ENCODE measurements at regions not wholly inside any gene's neighbourhood (a gene's known extent, or its start where the extent isn't known, plus 50 kb on each side); places are given as distances from the start of the nearest gene placed in this dataset.

GRCh38 chr2:120863661-120864320, 128.1 kb downstream of the GLI2 start:
- H3K4me3 ChIP-seq (ENCODE audit: low read length in 3 of 3) = no peak overlapping the region
- H3K9me3 ChIP-seq (ENCODE audit: control insufficient read depth in 3 of 3, low read length in 3 of 3) = no peaks in the 10 kb centered on the region
- no peak overlapping the region for H3K27ac ChIP-seq (ENCODE audit: low read depth, low read length)
- H3K9ac ChIP-seq (ENCODE audit: low read depth in 1 of 3, low read length in 3 of 3) = no peak overlapping the region
- peaks cover 0 to 12% (median 5%) of the 10 kb centered on the region in 3 donors for H3K27me3 ChIP-seq (ENCODE audit: control insufficient read depth in 3 of 3, insufficient read depth in 3 of 3, low read length in 3 of 3)
- no peaks in the 10 kb centered on the region for H3K36me3 ChIP-seq (ENCODE audit: control insufficient read depth in 3 of 3, insufficient read depth in 3 of 3, low read length in 3 of 3)
- H3K4me1 ChIP-seq (ENCODE audit: control insufficient read depth in 3 of 3, insufficient read depth in 3 of 3, low read length in 3 of 3) = peaks cover 20 to 22% (median 21%) of the 10 kb centered on the region in 3 donors

- H3K4me1 ChIP-seq (ENCODE audit: control insufficient read depth in 3 of 3, insufficient read depth in 3 of 3, low read length in 3 of 3) = peaks cover 23 to 28% (median 24%) of the 10 kb centered on the region in 3 donors
- H3K36me3 ChIP-seq (ENCODE audit: control insufficient read depth in 3 of 3, insufficient read depth in 3 of 3, low read length in 3 of 3) = no peaks in the 10 kb centered on the region
- no peak overlapping the region for H3K4me3 ChIP-seq (ENCODE audit: low read length in 3 of 3)
- no peak overlapping the region for H3K9ac ChIP-seq (ENCODE audit: low read depth in 1 of 3, low read length in 3 of 3)
- peaks cover 0 to 13% (median 5%) of the 10 kb centered on the region in 3 donors for H3K27me3 ChIP-seq (ENCODE audit: control insufficient read depth in 3 of 3, insufficient read depth in 3 of 3, low read length in 3 of 3)
- no peaks in the 10 kb centered on the region for H3K9me3 ChIP-seq (ENCODE audit: control insufficient read depth in 3 of 3, low read length in 3 of 3)
- H3K27ac ChIP-seq (ENCODE audit: low read depth, low read length) = no peak overlapping the region
Observed at GRCh38 chr2:120864981-120865380, 129.3 kb downstream of the GLI2 start.

- peaks cover 23 to 28% (median 24%) of the 10 kb centered on the region in 3 donors for H3K4me1 ChIP-seq (ENCODE audit: control insufficient read depth in 3 of 3, insufficient read depth in 3 of 3, low read length in 3 of 3)
- H3K36me3 ChIP-seq (ENCODE audit: control insufficient read depth in 3 of 3, insufficient read depth in 3 of 3, low read length in 3 of 3) = no peaks in the 10 kb centered on the region
- H3K27ac ChIP-seq (ENCODE audit: low read depth, low read length) = no peak overlapping the region
- no peak overlapping the region for H3K4me3 ChIP-seq (ENCODE audit: low read length in 3 of 3)
- H3K9ac ChIP-seq (ENCODE audit: low read depth in 1 of 3, low read length in 3 of 3) = no peak overlapping the region
- H3K9me3 ChIP-seq (ENCODE audit: control insufficient read depth in 3 of 3, low read length in 3 of 3) = no peaks in the 10 kb centered on the region
- peaks cover 0 to 13% (median 5%) of the 10 kb centered on the region in 3 donors for H3K27me3 ChIP-seq (ENCODE audit: control insufficient read depth in 3 of 3, insufficient read depth in 3 of 3, low read length in 3 of 3)
Observed at GRCh38 chr2:120865656-120866055, 130.0 kb downstream of the GLI2 start.

- H3K9ac ChIP-seq (ENCODE audit: low read depth in 1 of 3, low read length in 3 of 3) = no peak overlapping the region
- no peaks in the 10 kb centered on the region for H3K9me3 ChIP-seq (ENCODE audit: control insufficient read depth in 3 of 3, low read length in 3 of 3)
- H3K27me3 ChIP-seq (ENCODE audit: control insufficient read depth in 3 of 3, insufficient read depth in 3 of 3, low read length in 3 of 3) = peaks cover 0 to 13% (median 5%) of the 10 kb centered on the region in 3 donors
- peaks cover 23 to 28% (median 24%) of the 10 kb centered on the region in 3 donors for H3K4me1 ChIP-seq (ENCODE audit: control insufficient read depth in 3 of 3, insufficient read depth in 3 of 3, low read length in 3 of 3)
- no peaks in the 10 kb centered on the region for H3K36me3 ChIP-seq (ENCODE audit: control insufficient read depth in 3 of 3, insufficient read depth in 3 of 3, low read length in 3 of 3)
- H3K4me3 ChIP-seq (ENCODE audit: low read length in 3 of 3) = no peak overlapping the region
- no peak overlapping the region for H3K27ac ChIP-seq (ENCODE audit: low read depth, low read length)
Observed at GRCh38 chr2:120866071-120866470, 130.4 kb downstream of the GLI2 start.

- no peaks in the 10 kb centered on the region for H3K9me3 ChIP-seq (ENCODE audit: control insufficient read depth in 3 of 3, low read length in 3 of 3)
- H3K4me1 ChIP-seq (ENCODE audit: control insufficient read depth in 3 of 3, insufficient read depth in 3 of 3, low read length in 3 of 3) = peaks cover 23 to 28% (median 24%) of the 10 kb centered on the region in 3 donors
- H3K4me3 ChIP-seq (ENCODE audit: low read length in 3 of 3) = peak overlapping the region; percentile 55 to 74 (median 72)
- peak overlapping the region; percentile 73 for H3K27ac ChIP-seq (ENCODE audit: low read depth, low read length)
- H3K36me3 ChIP-seq (ENCODE audit: control insufficient read depth in 3 of 3, insufficient read depth in 3 of 3, low read length in 3 of 3) = no peaks in the 10 kb centered on the region
- H3K9ac ChIP-seq (ENCODE audit: low read depth in 1 of 3, low read length in 3 of 3) = peak overlapping the region; percentile 65 to 79 (median 66)
- H3K27me3 ChIP-seq (ENCODE audit: control insufficient read depth in 3 of 3, insufficient read depth in 3 of 3, low read length in 3 of 3) = peaks cover 0 to 13% (median 5%) of the 10 kb centered on the region in 3 donors
Observed at GRCh38 chr2:120866483-120867140, 130.9 kb downstream of the GLI2 start.

- no peaks in the 10 kb centered on the region for H3K36me3 ChIP-seq (ENCODE audit: control insufficient read depth in 3 of 3, insufficient read depth in 3 of 3, low read length in 3 of 3)
- H3K4me3 ChIP-seq (ENCODE audit: low read length in 3 of 3) = peak overlapping the region; percentile 55 to 74 (median 72)
- H3K9ac ChIP-seq (ENCODE audit: low read depth in 1 of 3, low read length in 3 of 3) = peak overlapping the region; percentile 65 to 79 (median 66)
- peak overlapping the region; percentile 73 for H3K27ac ChIP-seq (ENCODE audit: low read depth, low read length)
- H3K27me3 ChIP-seq (ENCODE audit: control insufficient read depth in 3 of 3, insufficient read depth in 3 of 3, low read length in 3 of 3) = peaks cover 0 to 13% (median 8%) of the 10 kb centered on the region in 3 donors
- H3K9me3 ChIP-seq (ENCODE audit: control insufficient read depth in 3 of 3, low read length in 3 of 3) = no peaks in the 10 kb centered on the region
- H3K4me1 ChIP-seq (ENCODE audit: control insufficient read depth in 3 of 3, insufficient read depth in 3 of 3, low read length in 3 of 3) = peaks cover 23 to 28% (median 24%) of the 10 kb centered on the region in 3 donors
Observed at GRCh38 chr2:120867290-120868241, 131.9 kb downstream of the GLI2 start.

GRCh38 chr2:120868366-120868765, 132.7 kb downstream of the GLI2 start:
- Histone ChIP-seq H3K9me3 (ENCODE audit: control insufficient read depth in 3 of 3, low read length in 3 of 3) (no peaks in the 10 kb centered on the region), H3K27me3 (ENCODE audit: control insufficient read depth in 3 of 3, insufficient read depth in 3 of 3, low read length in 3 of 3) (peaks cover 0 to 13% (median 8%) of the 10 kb centered on the region in 3 donors), H3K4me1 (ENCODE audit: control insufficient read depth in 3 of 3, insufficient read depth in 3 of 3, low read length in 3 of 3) (peaks cover 22 to 24% (median 23%) of the 10 kb centered on the region in 3 donors), H3K4me3 (ENCODE audit: low read length in 3 of 3) (peak overlapping the region in 2 of 3 donors; percentile 55 to 74), H3K36me3 (ENCODE audit: control insufficient read depth in 3 of 3, insufficient read depth in 3 of 3, low read length in 3 of 3) (no peaks in the 10 kb centered on the region), H3K27ac (ENCODE audit: low read depth, low read length) (peak overlapping the region; percentile 73), H3K9ac (ENCODE audit: low read depth in 1 of 3, low read length in 3 of 3) (peak overlapping the region in 1 of 3 donors; percentile 79)

GRCh38 chr2:120869036-120869729, 133.5 kb downstream of the GLI2 start:
- Histone ChIP-seq H3K27me3 (ENCODE audit: control insufficient read depth in 3 of 3, insufficient read depth in 3 of 3, low read length in 3 of 3) (peaks cover 0 to 13% (median 8%) of the 10 kb centered on the region in 3 donors), H3K9me3 (ENCODE audit: control insufficient read depth in 3 of 3, low read length in 3 of 3) (no peaks in the 10 kb centered on the region), H3K4me1 (ENCODE audit: control insufficient read depth in 3 of 3, insufficient read depth in 3 of 3, low read length in 3 of 3) (peaks cover 20 to 23% (median 21%) of the 10 kb centered on the region in 3 donors), H3K36me3 (ENCODE audit: control insufficient read depth in 3 of 3, insufficient read depth in 3 of 3, low read length in 3 of 3) (no peaks in the 10 kb centered on the region), H3K27ac (ENCODE audit: low read depth, low read length) (no peak overlapping the region), H3K4me3 (ENCODE audit: low read length in 3 of 3) (no peak overlapping the region), H3K9ac (ENCODE audit: low read depth in 1 of 3, low read length in 3 of 3) (no peak overlapping the region)

GRCh38 chr2:120869730-120870466, 134.2 kb downstream of the GLI2 start:
- Histone ChIP-seq H3K27me3 (ENCODE audit: control insufficient read depth in 3 of 3, insufficient read depth in 3 of 3, low read length in 3 of 3) (peaks cover 0 to 13% (median 8%) of the 10 kb centered on the region in 3 donors), H3K9ac (ENCODE audit: low read depth in 1 of 3, low read length in 3 of 3) (no peak overlapping the region), H3K4me3 (ENCODE audit: low read length in 3 of 3) (no peak overlapping the region), H3K36me3 (ENCODE audit: control insufficient read depth in 3 of 3, insufficient read depth in 3 of 3, low read length in 3 of 3) (no peaks in the 10 kb centered on the region), H3K4me1 (ENCODE audit: control insufficient read depth in 3 of 3, insufficient read depth in 3 of 3, low read length in 3 of 3) (peaks cover 21 to 25% (median 23%) of the 10 kb centered on the region in 3 donors), H3K27ac (ENCODE audit: low read depth, low read length) (no peak overlapping the region), H3K9me3 (ENCODE audit: control insufficient read depth in 3 of 3, low read length in 3 of 3) (no peaks in the 10 kb centered on the region)

All from skeletal muscle tissue (tissue), 3 donors.